Naive thymus-derived CD8-positive, alpha-beta T cell (primary cell): ENCODE measurements at regions not wholly inside any gene's neighbourhood (a gene's known extent, or its start where the extent isn't known, plus 50 kb on each side); places are given as distances from the start of the nearest gene placed in this dataset.

ENCODE experiments used
- ATAC-seq, 2 donors: fragments of 150-1000 bp; cut with Tn5 transposase in 1 of 2; sonication (Bioruptor Pico), chemical (Tn5 transposase) in 1 of 2; 1 replicate in 1 of 2; 2 replicates in 1 of 2; pipeline ENCODE4 v1.10.0; 2021; ENCODE audit warnings: mild to moderate bottlenecking in 2 of 2, moderate library complexity in 2 of 2
- POLR2A ChIA-PET: fragments of 350-600 bp; sonication (Branson Sonifier 250); formaldehyde crosslinking; loops from one replicate; lab custom pipeline; 2021; ENCODE audit warnings: antibody characterized with exemption; lab: Charles Lee
- DNase-seq, 10 donors: peaks; one replicate each; pipeline versions ENCODE4 v3.0.0 to v3.0.0-alpha.2; 2020 to 2022
- H3K27ac Mint-ChIP-seq, 10 donors: one replicate each; pipeline ENCODE4 v1.8.0; 2020 to 2022; ENCODE audit warnings: mild to moderate bottlenecking in 10 of 10, mixed read lengths in 10 of 10, moderate library complexity in 4 of 10, inconsistent platforms in 1 of 10
- H3K27me3 Mint-ChIP-seq, 5 donors: one replicate each; pipeline ENCODE4 v1.8.0; 2021 to 2022; ENCODE audit warnings: mixed read lengths in 5 of 5
- H3K36me3 Mint-ChIP-seq, 3 donors: one replicate each; pipeline ENCODE4 v1.8.0; 2020 to 2022; ENCODE audit warnings: mixed read lengths in 3 of 3, mild to moderate bottlenecking in 2 of 3, inconsistent platforms in 1 of 3
- H3K4me1 Mint-ChIP-seq, 4 donors: one replicate each; pipeline ENCODE4 v1.8.0; 2021 to 2022; ENCODE audit warnings: mixed read lengths in 4 of 4
- H3K4me3 Mint-ChIP-seq, 10 donors: one replicate each; pipeline ENCODE4 v1.8.0; 2020 to 2022; ENCODE audit warnings: mild to moderate bottlenecking in 10 of 10, mixed read lengths in 10 of 10, moderate library complexity in 6 of 10, inconsistent platforms in 1 of 10
- H3K9me3 Mint-ChIP-seq, 9 donors: one replicate each; pipeline ENCODE4 v1.8.0; 2020 to 2022; ENCODE audit warnings: mixed read lengths in 9 of 9, mild to moderate bottlenecking in 3 of 9, inconsistent platforms in 1 of 9, moderate library complexity in 1 of 9

DNA sequence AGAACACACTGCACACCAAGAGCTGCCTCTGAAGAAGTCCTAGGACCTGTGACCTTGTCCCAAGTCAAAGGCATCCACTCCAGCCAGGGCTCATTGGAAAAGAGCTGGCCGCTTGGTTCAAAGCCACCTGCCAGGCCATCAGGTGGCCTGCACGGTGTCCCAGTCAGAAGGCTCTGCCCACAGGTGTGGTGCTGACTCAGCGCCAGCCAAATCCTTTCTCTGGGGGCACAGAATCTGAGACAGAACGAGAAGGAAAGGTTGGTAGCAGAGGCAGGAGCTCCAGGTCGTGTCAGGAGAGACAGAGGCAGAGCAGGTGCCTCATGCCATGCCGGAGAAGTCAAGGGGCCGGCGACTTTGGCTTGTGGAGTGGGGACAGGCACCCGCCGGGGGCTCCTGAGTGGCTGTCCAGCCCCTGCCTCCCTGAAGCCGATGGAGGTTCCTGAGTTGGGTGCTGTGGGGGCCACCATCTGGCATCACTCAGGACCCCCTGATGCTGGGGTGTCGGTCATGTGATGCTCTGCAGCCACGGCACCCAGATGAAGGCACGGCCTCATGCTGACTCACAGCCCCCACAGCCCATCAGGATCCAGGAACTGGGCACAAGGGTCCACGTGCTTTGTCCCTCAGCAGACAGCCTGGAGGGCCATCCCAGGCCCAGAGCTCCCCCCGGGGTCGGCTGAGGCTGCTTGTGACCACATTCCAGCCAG is 128.1 kb upstream of the FOXF1 start:
- DNase-seq (no peak), ATAC-seq (no peak)
- Mint-ChIP-seq H3K27me3 (peaks cover 12 to 48% (median 25%) of the 10 kb centered on the region in 5 donors), H3K36me3 (peaks cover 0 to 2% (median 0%) of the 10 kb centered on the region in 3 donors), H3K4me3 (no peak overlapping the region), H3K9me3 (no peaks in the 10 kb centered on the region), H3K27ac (no peak overlapping the region), H3K4me1 (no peaks in the 10 kb centered on the region)
- POLR2A ChIA-PET: no interaction called here

GRCh38 chr16:86382774-86383407 is 127.4 kb upstream of the FOXF1 start:
- H3K4me1 Mint-ChIP-seq: no peaks in the 10 kb centered on the region
- H3K4me3 Mint-ChIP-seq: no peak overlapping the region
- H3K36me3 Mint-ChIP-seq: peaks cover 0 to 2% (median 0%) of the 10 kb centered on the region in 3 donors
- no peaks in the 10 kb centered on the region for H3K9me3 Mint-ChIP-seq
- POLR2A ChIA-PET: no interaction called here
- ATAC-seq (no peak), DNase-seq (no peak)
- H3K27ac Mint-ChIP-seq: peak overlapping the region in 2 of 10 donors; percentile 34 to 46
- H3K27me3 Mint-ChIP-seq: peaks cover 14 to 53% (median 30%) of the 10 kb centered on the region in 5 donors

DNA sequence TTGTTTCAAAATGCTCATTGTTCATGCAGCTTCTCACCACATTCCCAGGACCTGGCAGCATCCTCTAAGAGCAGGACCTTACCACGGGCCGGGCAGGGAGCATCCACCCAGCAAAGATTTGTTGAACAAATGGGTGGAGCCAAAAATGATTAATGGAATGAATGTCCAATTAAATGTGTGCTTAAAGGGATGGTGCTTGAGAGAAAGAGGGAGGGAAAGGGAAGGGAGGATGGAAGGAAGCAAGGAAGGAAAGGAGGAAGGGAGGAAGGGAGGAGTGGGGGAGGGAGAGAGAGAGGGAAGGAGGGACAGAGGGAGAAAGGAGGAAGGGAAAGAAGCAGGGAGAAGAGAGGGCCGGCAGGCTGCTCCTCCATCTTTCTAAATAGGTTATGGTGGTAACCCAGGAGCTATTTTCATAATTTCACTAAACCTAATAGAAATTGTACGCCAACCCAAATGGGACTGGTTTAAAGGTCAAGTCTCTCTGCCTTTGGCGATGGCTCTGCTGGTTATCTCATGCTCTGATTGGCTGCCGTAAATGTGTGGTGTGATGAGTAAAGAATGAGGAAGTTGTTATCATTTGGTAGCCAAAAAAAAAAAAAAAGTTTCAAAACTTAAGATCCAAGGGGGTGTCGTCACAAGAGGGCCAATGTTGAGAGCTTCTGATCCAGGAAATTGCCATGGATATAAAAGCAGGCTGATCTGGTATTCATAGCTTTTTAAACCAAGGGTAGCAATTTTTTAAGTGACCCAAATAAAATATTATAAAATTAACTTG is 126.7 kb upstream of the FOXF1 start:
- no peaks in the 10 kb centered on the region for H3K4me1 Mint-ChIP-seq
- H3K4me3 Mint-ChIP-seq: no peak overlapping the region
- H3K27ac Mint-ChIP-seq: peak overlapping the region in 1 of 10 donors; percentile 46
- H3K36me3 Mint-ChIP-seq: peaks cover 0 to 2% (median 0%) of the 10 kb centered on the region in 3 donors
- no peaks in the 10 kb centered on the region for H3K9me3 Mint-ChIP-seq
- POLR2A ChIA-PET: no interaction called here
- no peak for ATAC-seq
- H3K27me3 Mint-ChIP-seq: peaks cover 16 to 60% (median 30%) of the 10 kb centered on the region in 5 donors
- no peak for DNase-seq

- DNase-seq: no peak
- no peak for ATAC-seq
- Mint-ChIP-seq H3K4me1 (no peaks in the 10 kb centered on the region), H3K9me3 (no peaks in the 10 kb centered on the region), H3K36me3 (peaks cover 0 to 2% (median 0%) of the 10 kb centered on the region in 3 donors), H3K4me3 (no peak overlapping the region), H3K27me3 (peaks cover 19 to 65% (median 30%) of the 10 kb centered on the region in 5 donors), H3K27ac (no peak overlapping the region)
- POLR2A ChIA-PET: no interaction called here
Measured at GRCh38 chr16:86384263-86384649, 126.1 kb upstream of the FOXF1 start.

- Mint-ChIP-seq H3K4me1 (no peaks in the 10 kb centered on the region), H3K27me3 (peaks cover 22 to 65% (median 30%) of the 10 kb centered on the region in 5 donors), H3K4me3 (no peak overlapping the region), H3K27ac (no peak overlapping the region), H3K36me3 (peaks cover 0 to 2% (median 0%) of the 10 kb centered on the region in 3 donors), H3K9me3 (no peaks in the 10 kb centered on the region)
- ATAC-seq (no peak), DNase-seq (no peak)
- POLR2A ChIA-PET: no interaction called here
Measured at GRCh38 chr16:86384980-86385379, 125.3 kb upstream of the FOXF1 start.

- ATAC-seq: no peak
- no peaks in the 10 kb centered on the region for H3K4me1 Mint-ChIP-seq
- H3K27me3 Mint-ChIP-seq: peaks cover 17 to 47% (median 29%) of the 10 kb centered on the region in 5 donors
- POLR2A ChIA-PET: no interaction called here
- no peak overlapping the region for H3K4me3 Mint-ChIP-seq
- H3K36me3 Mint-ChIP-seq: peaks cover 0 to 2% (median 0%) of the 10 kb centered on the region in 3 donors
- no peak overlapping the region for H3K27ac Mint-ChIP-seq
- H3K9me3 Mint-ChIP-seq: no peaks in the 10 kb centered on the region
- DNase-seq: no peak
Measured at GRCh38 chr16:86387468-86388440, 122.6 kb upstream of the FOXF1 start.

DNA sequence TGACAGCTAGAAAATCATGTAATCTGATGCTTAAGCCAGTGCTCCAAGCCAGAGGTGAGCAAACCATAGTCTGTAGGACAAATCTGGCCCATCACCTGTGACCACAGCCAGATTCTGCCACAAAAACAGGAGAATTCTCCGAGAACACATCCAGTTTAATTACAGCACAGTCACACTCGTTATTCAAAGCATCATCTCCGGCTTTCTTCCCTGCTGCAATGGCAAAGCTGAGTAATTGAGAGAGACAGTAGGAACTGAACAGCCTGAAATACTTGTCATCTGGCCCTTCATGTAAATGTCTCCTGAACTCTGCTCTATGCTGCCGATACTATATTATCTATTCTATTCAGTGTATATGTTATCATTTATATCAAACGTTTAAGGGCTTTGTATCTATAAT is 121.4 kb upstream of the FOXF1 start:
- no peaks in the 10 kb centered on the region for H3K4me1 Mint-ChIP-seq
- no peak for ATAC-seq
- no peak for DNase-seq
- no peak overlapping the region for H3K27ac Mint-ChIP-seq
- no peaks in the 10 kb centered on the region for H3K9me3 Mint-ChIP-seq
- H3K27me3 Mint-ChIP-seq: peaks cover 10 to 34% (median 20%) of the 10 kb centered on the region in 5 donors
- H3K4me3 Mint-ChIP-seq: no peak overlapping the region
- peaks cover 0 to 2% (median 0%) of the 10 kb centered on the region in 3 donors for H3K36me3 Mint-ChIP-seq
- POLR2A ChIA-PET: no interaction called here

DNA sequence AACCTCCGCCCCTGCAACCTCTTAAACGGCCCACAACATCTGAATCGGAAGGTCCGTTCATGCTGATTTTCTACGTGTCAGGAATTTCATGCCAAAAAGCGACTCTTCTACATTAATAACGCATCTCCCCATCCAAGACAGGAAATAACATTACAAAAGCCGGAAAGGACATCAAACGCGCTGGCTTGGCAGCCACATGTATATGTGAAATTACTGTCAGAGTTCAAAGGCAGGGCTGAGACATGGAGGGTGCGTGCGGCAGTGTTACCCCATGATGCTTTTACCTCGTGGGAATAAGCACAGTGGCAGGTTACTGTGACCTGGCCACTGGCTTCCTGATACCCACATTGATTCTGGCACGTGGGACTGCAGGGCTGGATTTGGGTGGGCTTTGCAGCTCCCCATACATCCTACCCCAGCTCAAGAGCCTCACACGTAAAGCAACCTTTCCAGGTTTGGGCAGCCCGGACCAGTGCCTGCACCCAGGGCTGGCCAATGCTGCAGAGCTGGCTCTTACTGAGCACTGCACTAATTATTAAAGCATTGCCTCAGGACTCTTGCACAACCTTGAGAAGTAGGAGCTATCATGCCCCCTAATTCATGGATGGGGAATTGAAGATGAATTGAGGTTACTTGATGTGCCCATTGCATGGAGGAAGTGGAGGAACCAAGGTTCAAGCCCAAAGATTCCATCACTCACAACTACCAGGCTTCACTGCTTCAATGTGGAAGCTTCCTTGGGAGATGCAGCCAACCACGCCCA is 120.6 kb upstream of the FOXF1 start:
- POLR2A ChIA-PET: interaction anchor here (0.7 kb wide), 1 partner anchor 11 kb away, joined by 3 read pairs; no protein-coding TSS in a partner anchor
- H3K4me3 Mint-ChIP-seq: no peak overlapping the region
- H3K4me1 Mint-ChIP-seq: no peaks in the 10 kb centered on the region
- no peak overlapping the region for H3K27ac Mint-ChIP-seq
- peaks cover 0 to 2% (median 0%) of the 10 kb centered on the region in 3 donors for H3K36me3 Mint-ChIP-seq
- H3K9me3 Mint-ChIP-seq: no peaks in the 10 kb centered on the region
- H3K27me3 Mint-ChIP-seq: peaks cover 10 to 28% (median 20%) of the 10 kb centered on the region in 5 donors
- no peak for ATAC-seq
- no peak for DNase-seq

DNA sequence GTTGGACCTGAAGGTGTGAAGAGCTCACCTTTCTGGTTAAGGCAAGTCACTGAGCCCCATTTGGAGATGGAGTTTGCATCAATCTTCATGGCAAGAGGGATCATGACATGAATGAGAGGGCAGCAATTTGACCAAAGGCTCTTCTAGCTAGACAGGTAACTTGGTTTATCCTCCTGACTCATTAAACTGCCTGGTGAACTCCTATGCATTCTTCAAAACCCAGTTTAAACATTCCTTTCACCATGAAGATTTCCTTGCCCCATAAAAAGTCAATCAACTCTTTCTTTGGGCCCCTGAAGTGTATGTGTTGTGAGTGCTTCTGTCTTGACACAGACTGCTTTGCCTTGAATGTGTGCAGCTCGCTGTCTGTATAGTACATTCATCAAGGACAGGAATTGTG is 120.0 kb upstream of the FOXF1 start:
- DNase-seq: no peak
- peaks cover 0 to 2% (median 0%) of the 10 kb centered on the region in 3 donors for H3K36me3 Mint-ChIP-seq
- POLR2A ChIA-PET: interaction anchor here (0.7 kb wide), 1 partner anchor 12 kb away, joined by 3 read pairs; no protein-coding TSS in a partner anchor
- no peaks in the 10 kb centered on the region for H3K9me3 Mint-ChIP-seq
- H3K27me3 Mint-ChIP-seq: peaks cover 11 to 28% (median 20%) of the 10 kb centered on the region in 5 donors
- H3K4me1 Mint-ChIP-seq: no peaks in the 10 kb centered on the region
- H3K27ac Mint-ChIP-seq: no peak overlapping the region
- ATAC-seq: no peak
- no peak overlapping the region for H3K4me3 Mint-ChIP-seq

GRCh38 chr16:86391486-86391885 is 118.8 kb upstream of the FOXF1 start:
- H3K27me3 Mint-ChIP-seq: peaks cover 4 to 21% (median 19%) of the 10 kb centered on the region in 5 donors
- no peak overlapping the region for H3K27ac Mint-ChIP-seq
- H3K9me3 Mint-ChIP-seq: no peaks in the 10 kb centered on the region
- no peak overlapping the region for H3K4me3 Mint-ChIP-seq
- no peaks in the 10 kb centered on the region for H3K4me1 Mint-ChIP-seq
- no peaks in the 10 kb centered on the region for H3K36me3 Mint-ChIP-seq
- ATAC-seq (no peak), DNase-seq (no peak)
- POLR2A ChIA-PET: no interaction called here

GRCh38 chr16:86391984-86392383 is 118.3 kb upstream of the FOXF1 start:
- DNase-seq: no peak
- Mint-ChIP-seq H3K4me1 (no peaks in the 10 kb centered on the region), H3K4me3 (no peak overlapping the region), H3K27me3 (peaks cover 4 to 22% (median 18%) of the 10 kb centered on the region in 5 donors), H3K9me3 (peaks cover 0 to under 1% (median 0%) of the 10 kb centered on the region in 9 donors), H3K36me3 (no peaks in the 10 kb centered on the region), H3K27ac (no peak overlapping the region)
- ATAC-seq: no peak
- POLR2A ChIA-PET: no interaction called here
